Activated CD4-positive, alpha-beta T cell treated with anti-CD3 and anti-CD28 coated beads for 24 hours (primary cell): ENCODE measurements at regions not wholly inside any gene's neighbourhood (a gene's known extent, or its start where the extent isn't known, plus 50 kb on each side); places are given as distances from the start of the nearest gene placed in this dataset.
A peak's percentile ranks its signal among the peaks of the same experiment; 100 is the strongest.

Experiments
- DNase-seq, 2 donors: peaks; one replicate each; pipeline ENCODE4 v3.0.0-alpha.2; 2020; ENCODE audit warnings: low read depth in 2 of 2

DNA sequence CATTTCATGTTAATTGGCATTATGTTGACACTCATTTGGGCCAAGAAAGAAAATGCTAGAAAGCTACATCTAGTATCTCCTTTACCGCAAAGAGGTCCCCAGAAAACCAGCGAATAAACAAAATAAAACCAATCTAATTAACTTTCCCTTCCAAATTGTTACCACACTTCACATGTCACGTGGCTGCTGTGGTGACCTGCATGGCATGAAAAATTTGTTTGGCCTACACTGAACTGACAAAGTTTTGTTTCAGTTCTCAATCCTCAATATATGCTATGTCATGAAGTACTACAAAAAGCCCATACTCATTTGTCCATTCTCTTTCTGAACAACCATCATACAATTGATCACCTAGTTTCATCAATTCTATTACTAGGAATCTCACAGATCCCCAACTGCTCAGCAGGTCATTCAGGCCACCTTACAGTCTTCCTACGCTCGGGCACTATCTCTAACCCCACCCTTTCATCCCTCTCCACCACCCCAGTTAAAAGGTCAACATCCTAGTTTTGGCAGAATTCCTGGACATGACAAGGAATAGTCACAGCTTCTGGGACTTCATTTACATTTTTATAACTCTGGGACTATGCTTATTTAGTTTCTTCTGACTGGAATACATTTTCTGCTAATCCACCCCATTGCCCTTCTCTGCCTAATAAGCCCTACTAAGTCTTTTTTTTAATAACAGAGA is 480.4 kb downstream of the IGSF11 start:
- no peak for DNase-seq

DNA sequence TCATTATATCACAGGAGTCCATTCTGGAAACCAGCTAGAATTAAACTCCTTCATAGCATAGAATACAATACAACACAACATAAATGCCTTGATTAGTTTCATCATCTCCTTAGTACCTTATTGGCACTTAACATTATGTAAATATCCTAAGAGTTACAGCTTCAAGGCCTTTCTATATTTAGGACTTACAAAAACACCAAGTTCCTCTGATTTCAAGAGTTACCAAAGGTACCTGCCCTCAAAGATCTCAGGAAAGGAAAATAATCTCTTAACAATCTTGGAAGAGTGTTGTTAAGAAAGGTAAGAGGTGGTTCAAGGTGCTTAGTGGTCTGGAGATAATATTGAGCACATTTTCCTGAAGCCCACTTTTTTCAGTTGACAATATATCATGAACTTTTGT is 477.7 kb downstream of the IGSF11 start:
- DNase-seq, result no peak

DNA sequence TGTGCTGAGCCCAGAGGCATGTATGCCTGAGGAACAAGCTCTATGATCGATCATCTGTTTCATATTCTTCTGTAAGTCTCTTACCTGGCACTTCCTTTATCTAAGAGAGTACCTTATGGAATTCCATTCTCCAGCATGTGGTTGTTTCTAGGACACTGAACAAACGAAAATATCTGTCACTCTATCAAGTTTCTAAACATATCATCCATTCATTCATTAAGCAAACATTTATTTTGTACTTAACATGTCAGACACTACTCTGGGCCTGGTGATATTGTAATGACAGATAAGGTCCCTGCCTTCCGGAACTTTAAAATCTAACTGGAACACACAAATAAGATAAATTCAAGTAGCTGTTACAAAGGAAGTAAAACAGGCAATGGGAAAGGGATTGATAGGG is 477.1 kb downstream of the IGSF11 start:
- DNase-seq, result no peak

DNA sequence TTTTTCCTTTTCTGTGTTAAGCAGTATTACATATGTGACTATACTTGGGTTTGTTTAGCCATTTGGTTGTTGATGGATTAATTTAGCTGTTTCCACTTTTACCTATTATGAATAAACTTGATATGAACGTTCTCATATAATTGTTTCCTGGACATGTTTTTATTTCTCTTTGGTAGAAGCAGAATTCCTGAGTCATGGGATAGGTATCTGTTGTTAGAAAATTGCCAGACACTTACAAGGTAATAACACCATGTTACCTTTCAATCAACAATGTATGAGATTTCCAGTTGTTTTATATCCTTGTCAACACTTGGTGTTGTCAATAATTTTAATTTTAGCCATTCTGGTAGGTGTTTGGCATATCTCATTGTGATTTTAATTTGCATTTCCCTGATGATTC is 475.4 kb downstream of the IGSF11 start:
- DNase-seq, result no peak

DNA sequence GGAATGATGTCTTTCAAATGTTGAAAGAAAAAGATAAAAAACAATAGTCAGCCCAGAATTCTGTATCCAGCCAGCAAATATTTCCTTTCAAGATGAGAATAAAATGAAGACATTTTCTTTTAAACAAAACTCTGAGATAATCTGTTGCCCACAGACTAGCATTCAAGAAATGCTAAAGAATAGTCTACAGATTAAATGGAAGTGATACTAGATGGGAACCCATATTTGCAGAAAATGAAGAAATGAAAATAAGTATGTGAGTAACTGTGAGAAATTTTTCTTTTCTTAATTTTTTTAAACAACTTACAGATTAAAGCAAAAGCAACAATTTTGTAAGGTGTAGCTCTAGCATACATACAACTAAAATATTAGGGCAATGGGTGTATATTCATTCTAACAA is 469.8 kb downstream of the IGSF11 start:
- DNase-seq, result no peak

DNA sequence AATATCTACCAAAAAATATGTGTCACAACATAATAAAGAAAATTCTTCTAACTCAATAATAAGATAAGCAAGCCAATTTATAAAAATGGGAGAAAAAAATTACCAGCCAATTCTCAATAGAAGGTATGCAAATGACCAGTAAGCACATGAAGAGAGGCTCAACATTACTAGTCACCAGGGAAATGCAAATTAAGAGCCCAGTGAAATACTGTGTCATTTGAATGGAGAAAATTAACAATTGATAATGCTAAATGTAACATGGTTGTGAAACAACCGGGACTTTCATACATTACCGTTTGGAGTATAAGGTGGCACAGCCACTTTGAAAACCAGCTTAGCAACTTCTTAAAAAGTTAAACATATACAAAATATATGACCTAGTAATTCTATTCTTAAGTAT is 460.7 kb downstream of the IGSF11 start:
- DNase-seq, result no peak

DNA sequence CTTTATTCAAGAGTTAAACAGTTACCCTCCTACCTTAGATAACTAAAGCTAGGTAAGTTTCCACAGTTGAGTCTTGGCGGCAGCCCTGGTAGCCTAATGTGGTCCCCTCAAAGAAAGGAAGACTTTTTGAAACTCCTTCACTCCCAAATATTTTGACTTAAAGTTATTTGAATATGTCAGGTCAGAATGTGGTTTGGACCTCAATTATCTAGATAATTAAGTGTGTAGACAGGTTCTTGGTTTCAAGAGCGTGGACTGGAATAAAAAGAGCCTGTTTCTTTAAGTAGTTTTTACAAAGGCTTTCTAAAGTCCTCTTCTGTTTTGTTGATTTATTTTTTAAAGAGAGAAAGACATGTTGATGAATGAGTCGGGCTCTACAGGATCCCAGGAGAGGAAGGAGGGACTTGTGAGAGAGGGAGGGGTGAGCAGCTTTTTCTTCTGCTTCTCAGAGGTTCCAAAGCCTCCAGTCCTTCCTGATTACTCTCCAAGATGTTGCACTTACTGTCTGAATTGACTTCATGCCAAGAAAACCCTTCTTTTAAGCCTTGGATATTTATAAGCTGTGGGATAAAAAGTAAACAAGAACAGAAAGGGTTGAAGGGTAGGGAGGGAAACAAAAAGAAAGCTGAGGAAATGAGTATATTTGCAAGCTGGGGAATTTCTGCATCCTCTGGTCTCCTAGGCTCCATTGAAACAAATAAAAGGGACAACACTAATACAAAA is 457.4 kb downstream of the IGSF11 start:
- no peak for DNase-seq

DNA sequence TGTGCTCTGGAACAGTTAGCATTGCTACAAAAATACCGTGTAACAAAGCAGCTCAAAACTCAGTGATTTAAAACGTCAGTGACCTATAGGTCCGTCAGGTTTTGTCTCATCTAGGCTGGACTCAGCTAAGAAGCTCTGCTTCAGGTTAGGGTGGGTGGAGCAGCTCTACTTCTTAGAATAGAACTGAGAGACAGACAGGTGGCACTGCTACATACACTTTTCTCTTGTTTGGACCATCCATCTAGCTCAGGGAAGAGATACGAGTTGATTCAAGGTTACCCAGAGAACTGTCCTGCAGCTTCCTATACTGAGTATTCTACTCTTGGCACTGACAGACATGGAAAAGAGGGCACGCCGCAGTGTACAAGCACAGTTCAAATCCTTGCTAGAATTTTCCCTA is 456.1 kb downstream of the IGSF11 start:
- DNase-seq, result no peak

DNA sequence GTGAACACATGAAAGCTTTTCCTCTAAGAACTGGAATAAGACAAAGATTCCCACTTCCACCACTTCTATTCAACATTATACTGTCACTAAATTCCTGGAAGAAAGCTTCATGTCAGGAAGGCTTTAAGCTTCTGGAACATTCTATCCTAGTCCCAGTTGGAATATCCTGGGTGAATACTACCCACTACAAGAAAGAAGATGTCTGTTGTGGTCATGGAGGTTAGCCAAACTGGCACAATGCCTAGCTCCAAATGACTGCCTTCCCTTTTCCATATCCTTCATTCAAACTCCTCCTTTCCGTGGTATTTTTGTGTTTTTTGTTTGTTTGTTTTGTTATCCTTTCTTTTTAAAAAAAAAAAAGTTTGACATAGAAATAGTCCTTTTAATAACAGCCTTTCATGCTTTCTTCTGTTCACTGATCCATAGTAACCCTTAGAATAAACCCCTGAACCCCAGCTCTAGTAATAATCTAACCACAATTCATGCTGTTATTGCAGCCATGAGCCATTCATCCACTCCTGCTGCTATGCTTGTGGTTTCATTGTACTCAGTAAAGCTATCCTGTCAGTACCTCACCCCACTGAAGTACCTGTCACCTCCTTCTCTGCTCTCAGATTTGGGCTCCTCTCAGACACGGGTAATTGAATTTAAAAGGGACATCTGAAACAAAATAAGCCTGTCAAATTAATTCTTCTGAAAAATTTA is 447.5 kb downstream of the IGSF11 start:
- no peak for DNase-seq

DNA sequence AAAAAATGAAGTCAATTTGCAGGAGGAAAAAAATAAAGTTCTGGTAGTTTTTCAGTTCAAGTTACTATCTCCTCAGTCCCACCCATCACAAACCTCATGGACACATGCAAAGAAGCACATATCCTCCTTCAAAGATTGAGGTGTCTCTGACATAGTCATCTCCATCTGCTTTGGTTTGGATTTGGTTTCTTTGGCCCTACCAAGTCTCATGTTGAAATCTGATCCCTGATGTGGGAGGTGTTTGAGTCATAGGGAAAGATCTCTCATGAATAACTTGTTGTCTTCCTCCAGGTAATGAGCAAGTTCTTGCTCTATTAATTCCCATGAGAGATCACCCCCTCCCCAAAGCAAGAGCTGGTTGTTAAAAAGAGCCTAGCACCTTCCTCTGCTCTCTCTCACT is 446.8 kb downstream of the IGSF11 start:
- DNase-seq, result no peak

DNA sequence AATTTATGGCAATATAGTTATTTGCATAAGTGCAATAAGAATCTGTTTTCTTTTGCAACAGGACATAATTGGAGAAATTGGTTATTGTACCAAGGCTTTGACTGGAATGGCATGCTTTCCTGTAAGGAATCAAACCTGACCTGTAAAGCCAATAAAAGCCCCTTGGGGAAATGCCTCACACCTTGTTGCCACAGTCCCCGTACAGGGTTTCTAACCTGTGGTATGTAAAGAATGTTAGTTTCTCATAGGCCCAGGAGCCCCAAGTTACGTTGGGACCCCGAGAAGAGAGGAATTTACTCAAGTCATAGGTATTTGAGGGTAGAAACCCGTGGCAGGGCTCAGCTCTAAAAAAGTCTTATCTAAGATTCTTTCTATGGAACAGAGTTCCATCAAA is 441.4 kb downstream of the IGSF11 start:
- DNase-seq, result no peak

DNA sequence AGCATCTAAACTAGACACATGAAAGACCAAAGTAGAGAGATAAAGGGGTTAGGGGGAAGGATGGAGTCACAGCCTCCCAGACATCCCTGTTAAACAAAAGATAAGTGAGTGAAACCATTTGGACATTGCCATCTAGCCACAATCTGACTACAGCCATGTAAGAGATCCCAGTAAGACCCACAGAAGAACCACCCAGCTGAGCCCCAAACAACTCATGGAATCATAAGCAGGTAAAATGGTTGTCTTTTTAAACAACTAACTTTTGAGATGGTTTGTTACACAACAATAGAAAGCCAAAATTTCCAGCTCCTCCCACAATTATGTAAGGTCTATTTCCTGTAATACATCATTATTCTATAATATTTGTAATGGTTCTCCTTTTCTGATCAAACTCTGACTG is 437.5 kb downstream of the IGSF11 start:
- DNase-seq, result no peak

DNA sequence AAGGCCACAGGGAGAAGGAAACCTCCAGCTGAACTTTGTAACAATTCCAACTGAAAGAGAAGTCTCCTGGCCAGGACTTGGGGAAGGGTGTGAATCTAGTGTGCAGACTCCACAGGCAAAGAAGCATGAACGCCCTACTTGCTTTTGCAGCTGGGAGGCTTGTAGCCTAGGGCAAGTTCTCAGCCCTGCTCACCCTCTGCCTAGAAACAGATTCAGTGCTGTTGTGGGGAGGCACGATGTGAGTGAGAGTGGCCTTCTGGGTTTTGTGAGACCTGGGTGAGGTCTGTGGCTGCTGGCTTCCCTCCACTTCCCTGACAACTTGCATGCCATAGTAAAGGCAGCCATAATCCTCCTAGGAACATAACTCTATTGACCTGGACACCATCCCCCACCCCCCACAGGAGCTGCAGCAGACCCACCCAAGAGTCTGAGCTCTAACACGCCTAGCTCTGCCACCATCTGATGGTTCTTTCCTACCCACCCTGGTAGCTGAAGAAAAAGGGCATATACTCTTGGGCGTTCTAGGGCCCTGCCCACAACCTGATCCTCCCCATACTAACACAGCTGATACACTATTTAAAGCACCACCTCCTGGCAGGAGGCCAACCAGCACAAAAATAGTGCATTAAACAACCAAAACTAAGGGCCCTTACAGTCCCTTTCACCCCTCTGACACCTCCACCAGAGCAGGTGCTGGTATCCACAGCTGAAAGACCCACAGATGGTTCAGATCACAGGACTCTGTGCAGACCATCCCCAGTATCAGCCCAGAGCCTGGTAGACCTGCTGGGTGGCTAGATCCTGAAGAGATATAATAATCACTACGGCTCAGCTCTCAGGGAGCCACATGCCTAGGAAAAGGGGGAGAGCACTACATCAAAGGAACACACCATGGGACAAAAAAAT is 426.5 kb downstream of the IGSF11 start:
- DNase-seq, result no peak

DNA sequence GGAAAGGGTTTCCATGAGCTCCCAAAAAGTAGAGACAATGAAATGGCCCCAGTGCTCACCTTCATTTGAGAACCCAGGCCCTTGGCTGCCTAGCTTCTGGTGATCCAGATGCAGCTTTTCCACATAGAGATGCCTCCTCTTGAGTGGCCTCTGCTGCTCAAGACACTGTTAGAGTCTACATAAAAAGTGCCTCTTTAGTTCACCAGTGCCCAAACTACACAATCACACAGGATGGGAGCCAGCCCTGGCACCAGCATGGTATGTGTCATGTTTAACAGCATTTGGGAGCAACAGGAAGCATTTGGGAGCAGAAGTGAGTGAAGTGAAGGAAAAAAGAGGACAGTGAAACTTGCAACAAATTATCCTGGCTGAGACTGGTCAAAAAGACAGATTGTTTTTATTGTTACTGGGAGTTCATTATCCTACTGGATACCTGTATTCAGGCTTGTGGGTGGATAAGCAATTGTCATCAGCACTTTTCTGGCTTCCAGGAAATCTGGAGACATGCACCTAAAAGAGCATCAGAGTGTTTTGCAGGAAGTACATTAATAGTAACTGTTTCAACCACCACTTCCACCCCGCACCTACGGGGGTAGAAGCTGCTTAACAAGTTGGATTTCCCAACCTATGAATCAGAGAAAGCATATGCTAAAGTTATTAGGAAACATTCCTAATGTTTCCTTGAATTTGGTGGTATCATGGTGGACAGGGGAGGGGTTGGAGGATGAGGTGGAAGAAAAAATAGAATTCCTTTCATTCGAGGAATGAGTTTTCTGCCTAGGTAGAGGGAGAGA is 416.2 kb downstream of the IGSF11 start:
- DNase-seq, result no peak

DNA sequence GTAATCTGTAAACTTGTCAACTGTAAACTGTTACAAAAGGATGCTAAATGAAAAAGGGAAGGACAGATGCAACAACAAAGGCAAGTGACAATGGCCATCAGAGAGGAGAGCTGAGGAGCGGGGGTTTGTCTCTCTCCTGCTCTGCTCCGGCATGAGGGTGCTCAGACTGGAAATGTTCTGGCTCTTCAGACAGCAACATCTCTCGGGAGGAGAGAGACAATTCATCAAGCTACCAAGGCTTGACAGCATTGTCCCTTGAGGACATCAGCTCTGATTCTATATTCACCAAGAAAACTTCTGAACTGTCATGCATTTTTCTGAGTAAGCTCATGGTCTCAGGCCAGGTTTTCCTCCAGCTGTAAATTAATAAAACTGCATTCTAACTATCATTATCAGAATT is 408.2 kb downstream of the IGSF11 start:
- no peak for DNase-seq

DNA sequence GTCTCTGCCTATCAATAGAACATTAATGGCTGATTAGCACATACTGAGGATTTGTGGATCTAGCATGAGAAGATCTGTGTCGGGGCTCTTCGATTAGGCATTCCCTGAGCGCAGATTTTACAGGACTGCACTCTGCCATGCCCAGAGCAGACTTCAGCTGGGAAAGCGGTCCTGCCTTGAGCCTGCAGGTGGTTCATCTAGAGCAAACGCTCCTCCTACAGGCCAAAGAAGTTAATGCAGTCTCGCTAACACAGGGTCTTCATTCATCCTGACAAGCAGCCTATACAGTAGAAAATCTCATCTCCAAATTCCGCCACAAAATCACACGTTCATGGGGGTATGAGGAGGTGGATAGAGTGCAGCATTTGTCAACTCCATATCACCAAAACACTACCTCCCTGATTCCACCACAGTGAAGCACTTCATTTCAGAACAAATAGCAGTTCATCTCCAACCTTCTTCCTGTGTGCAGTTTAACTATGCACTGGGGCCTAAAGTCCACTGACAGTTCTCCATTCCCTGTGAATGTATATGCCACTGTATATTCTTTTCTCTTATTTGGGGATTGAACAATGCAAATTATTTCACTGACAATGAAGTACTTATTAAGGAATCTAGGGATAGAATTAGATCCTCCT is 405.8 kb downstream of the IGSF11 start:
- peak in 1 of 2 donors; percentile 15 for DNase-seq

DNA sequence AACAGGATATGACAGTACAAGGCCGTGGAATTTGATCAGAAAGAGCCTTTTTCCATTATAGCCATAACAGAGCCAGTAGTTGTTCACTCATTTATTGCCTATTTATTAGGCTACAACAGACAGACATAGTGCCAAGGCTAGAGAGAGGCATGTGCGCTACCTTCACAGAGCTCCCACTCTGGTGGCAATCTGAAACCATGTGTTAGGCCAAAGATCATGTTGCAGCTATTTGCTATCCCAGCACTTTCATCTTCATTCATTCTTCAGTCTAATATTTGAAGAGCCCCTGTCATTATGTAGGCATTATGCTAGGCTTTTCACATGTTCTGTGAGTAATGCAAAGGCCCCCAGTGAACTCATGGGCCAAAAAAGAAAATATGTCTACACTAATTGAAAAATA is 404.8 kb downstream of the IGSF11 start:
- DNase-seq, result no peak

DNA sequence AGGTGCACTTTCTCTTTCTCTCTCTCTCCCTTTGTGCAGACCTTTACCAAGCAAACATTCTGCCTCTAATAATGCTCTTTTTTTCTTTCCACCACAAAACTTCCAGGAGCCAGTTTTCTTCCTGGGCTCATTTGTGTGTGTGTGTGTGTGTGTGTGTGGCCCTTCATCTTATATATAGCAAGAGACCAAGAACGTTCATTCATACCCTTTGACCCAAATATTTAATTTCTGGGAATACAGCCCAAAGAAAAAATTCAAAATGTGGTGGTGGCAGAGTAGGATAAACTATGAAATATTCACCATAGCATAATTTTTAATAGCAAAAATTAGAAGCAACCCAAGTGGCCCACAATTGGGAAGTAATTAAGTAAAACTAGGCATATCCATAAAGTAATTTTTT is 398.9 kb downstream of the IGSF11 start:
- DNase-seq, result no peak

DNA sequence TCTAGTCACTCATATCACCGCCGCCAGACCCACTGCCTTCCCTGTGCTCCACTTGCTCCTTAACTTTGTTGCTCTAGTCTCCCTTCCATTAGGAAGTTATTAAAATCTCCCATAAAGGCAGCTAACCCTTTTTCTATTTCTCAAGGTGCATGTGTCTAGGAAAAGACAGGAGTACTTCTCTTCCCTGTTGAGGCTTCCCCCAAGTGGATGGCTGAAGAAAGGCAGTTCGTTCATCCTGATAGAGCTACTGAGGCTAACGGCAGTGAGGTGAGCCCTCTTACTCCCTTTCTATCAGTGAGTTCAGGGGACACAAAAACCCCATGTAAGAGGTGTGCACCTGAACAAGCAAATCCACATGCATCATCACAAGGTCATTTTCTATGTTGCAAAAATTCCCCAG is 397.8 kb downstream of the IGSF11 start:
- no peak for DNase-seq

DNA sequence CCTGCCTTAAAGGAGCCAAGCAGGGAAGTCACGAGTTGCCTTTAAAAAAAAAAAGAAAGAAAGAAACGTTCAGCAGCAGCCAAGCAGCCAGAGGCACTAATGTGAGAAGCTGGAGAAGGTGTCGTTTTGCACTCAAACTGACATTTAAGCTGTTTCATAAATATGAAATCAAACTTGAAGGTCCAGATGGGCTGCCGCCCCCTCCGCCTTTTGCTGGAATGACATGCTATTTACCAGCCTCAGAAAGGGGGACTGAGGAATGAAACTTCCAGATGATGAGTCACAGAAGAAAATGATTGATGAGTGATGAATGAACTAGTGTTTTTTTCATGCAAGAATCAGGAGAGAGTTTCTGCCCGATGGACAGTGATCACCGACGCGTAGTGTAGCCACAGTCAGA is 396.8 kb downstream of the IGSF11 start:
- DNase-seq, result no peak

DNA sequence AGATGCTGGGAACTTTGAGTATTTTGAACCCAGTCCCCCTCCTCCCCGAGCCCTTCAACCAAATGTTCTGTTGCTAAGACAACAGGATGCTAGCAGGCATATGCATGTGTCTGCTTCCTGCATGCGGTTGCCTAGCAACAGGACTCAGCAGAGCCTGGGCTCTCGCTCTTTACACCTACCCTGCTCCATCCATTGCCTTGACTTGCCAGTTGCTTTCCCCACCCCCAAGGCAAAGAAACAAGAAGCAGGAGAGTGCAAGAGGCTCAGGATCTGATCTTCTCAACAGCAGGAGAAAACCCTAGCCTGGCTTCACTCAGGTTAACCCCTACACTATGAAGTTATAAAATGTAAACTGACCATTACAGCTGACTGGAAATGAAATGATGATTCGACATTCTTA is 393.0 kb downstream of the IGSF11 start:
- no peak for DNase-seq
